HEK293 (cell line): ENCODE measurements at regions not wholly inside any gene's neighbourhood (a gene's known extent, or its start where the extent isn't known, plus 50 kb on each side); places are given as distances from the start of the nearest gene placed in this dataset.

Source experiments
- CTCF ChIA-PET: fragments of 350-600 bp; formaldehyde crosslinking; extraction: SDS; loops from one replicate; lab custom pipeline; 2021; ENCODE audit warnings: antibody characterized with exemption; lab: Yijun Ruan, JAX
- POLR2A ChIA-PET: fragments of 300-600 bp; formaldehyde crosslinking; extraction: SDS; loops from one replicate; lab custom pipeline; 2020; ENCODE audit warnings: antibody characterized with exemption, inconsistent platforms; lab: Yijun Ruan, JAX
- H3K27ac ChIP-seq: fragments of 200-500 bp; sonication (Bioruptor generic); 2 replicates; pipeline ENCODE4 v1.5.1; 2014; ENCODE audit warnings: low read depth, low read length, control low read depth, inconsistent platforms; ENCODE audit errors: extremely low read depth
- H3K36me3 ChIP-seq, 2 experiments: fragments of 200-500 bp in 1 of 2; sonication (Bioruptor generic) in 1 of 2; 1 replicate in 1 of 2; 2 replicates in 1 of 2; pipeline ENCODE4 v1.5.1; 2014 to 2017; ENCODE audit warnings: inconsistent platforms in 2 of 2, low read length in 2 of 2; ENCODE audit not compliant: control insufficient read depth in 2 of 2, insufficient read depth in 1 of 2
- H3K4me1 ChIP-seq: fragments of 200-500 bp; sonication (Bioruptor generic); 2 replicates; pipeline ENCODE4 v1.5.1; 2014; ENCODE audit warnings: mild to moderate bottlenecking, low read length, inconsistent platforms; ENCODE audit not compliant: control insufficient read depth, insufficient read depth
- H3K4me3 ChIP-seq: 2 replicates; pipeline ENCODE4 v1.5.1; 2011; ENCODE audit warnings: low read depth, mild to moderate bottlenecking, control low read depth, low read length, moderate library complexity
- H3K9me3 ChIP-seq: fragments of 200-500 bp; sonication (Bioruptor generic); 2 replicates; pipeline ENCODE4 v1.5.1; 2014; ENCODE audit warnings: low read depth, low read length, inconsistent platforms; ENCODE audit not compliant: control insufficient read depth, insufficient read depth
- GLI2 ChIP-seq: fragments of 450-650 bp; formaldehyde crosslinking; IDR thresholded peaks from 2 replicates; pipeline ENCODE4; 2017; ENCODE audit warnings: missing biosample characterization, missing genetic modification characterization, low read depth, borderline replicate concordance
- KLF10 ChIP-seq: fragments of 450-650 bp; IDR thresholded peaks from 2 replicates; pipeline ENCODE4 v1.5.1; 2018; ENCODE audit warnings: missing biosample characterization, mild to moderate bottlenecking, missing genetic modification characterization
- MYNN ChIP-seq: fragments of 450-650 bp; formaldehyde crosslinking; IDR thresholded peaks from 2 replicates; pipeline ENCODE4 v1.5.1; 2016; ENCODE audit warnings: missing biosample characterization, missing genetic modification characterization, borderline replicate concordance
- PRDM2 ChIP-seq: fragments of 450-650 bp; formaldehyde crosslinking; IDR thresholded peaks from 2 replicates; pipeline ENCODE4 v1.5.1; 2016; ENCODE audit warnings: missing biosample characterization, missing genetic modification characterization, borderline replicate concordance
- ZBTB10 ChIP-seq: fragments of 450-650 bp; formaldehyde crosslinking; IDR thresholded peaks from 2 replicates; pipeline ENCODE4 v1.5.1; 2016; ENCODE audit warnings: missing biosample characterization, missing genetic modification characterization
- ZBTB49 ChIP-seq: fragments of 450-650 bp; formaldehyde crosslinking; IDR thresholded peaks from 2 replicates; pipeline ENCODE4 v1.5.1; 2016; ENCODE audit warnings: missing biosample characterization, missing genetic modification characterization, low read depth
- ZNF132 ChIP-seq: fragments of 450-650 bp; formaldehyde crosslinking; IDR thresholded peaks from 2 replicates; pipeline ENCODE4 v1.5.1; 2017; ENCODE audit warnings: missing biosample characterization, missing genetic modification characterization, borderline replicate concordance
- ZNF157 ChIP-seq: fragments of 450-650 bp; formaldehyde crosslinking; IDR thresholded peaks from 2 replicates; pipeline ENCODE4 v1.5.1; 2016; ENCODE audit warnings: missing biosample characterization, missing genetic modification characterization
- ZNF184 ChIP-seq: fragments of 450-650 bp; IDR thresholded peaks from 2 replicates; pipeline ENCODE4 v1.5.1; 2018; ENCODE audit warnings: missing biosample characterization, mild to moderate bottlenecking, missing genetic modification characterization
- ZNF221 ChIP-seq: fragments of 450-650 bp; formaldehyde crosslinking; IDR thresholded peaks from 2 replicates; pipeline ENCODE4 v1.5.1; 2017; ENCODE audit warnings: missing biosample characterization, missing genetic modification characterization, borderline replicate concordance
- ZNF280D ChIP-seq: fragments of 450-650 bp; formaldehyde crosslinking; IDR thresholded peaks from 2 replicates; pipeline ENCODE4 v1.5.1; 2016; ENCODE audit warnings: missing biosample characterization, missing genetic modification characterization
- ZNF335 ChIP-seq: fragments of 450-650 bp; formaldehyde crosslinking; conservative IDR thresholded peaks from 2 replicates; pipeline ENCODE4 v1.5.1; 2016; ENCODE audit warnings: missing biosample characterization, missing genetic modification characterization
- ZNF350 ChIP-seq: fragments of 450-650 bp; formaldehyde crosslinking; IDR thresholded peaks from 2 replicates; pipeline ENCODE4 v1.5.0; 2017; ENCODE audit warnings: missing biosample characterization, mild to moderate bottlenecking, missing genetic modification characterization
- ZNF48 ChIP-seq: fragments of 450-650 bp; formaldehyde crosslinking; IDR thresholded peaks from 2 replicates; pipeline ENCODE4 v1.5.1; 2016; ENCODE audit warnings: missing biosample characterization, missing genetic modification characterization
- ZNF658 ChIP-seq: fragments of 450-650 bp; formaldehyde crosslinking; IDR thresholded peaks from 2 replicates; pipeline ENCODE4; 2016; ENCODE audit warnings: missing biosample characterization, missing genetic modification characterization
- ZNF660 ChIP-seq: fragments of 450-650 bp; IDR thresholded peaks from 2 replicates; pipeline ENCODE4 v1.5.1; 2018; ENCODE audit warnings: missing biosample characterization, mild to moderate bottlenecking, missing genetic modification characterization
- ZNF704 ChIP-seq: fragments of 450-650 bp; formaldehyde crosslinking; IDR thresholded peaks from 2 replicates; pipeline ENCODE4 v1.5.1; 2016; ENCODE audit warnings: missing biosample characterization, missing genetic modification characterization
- ZNF777 ChIP-seq: fragments of 450-650 bp; formaldehyde crosslinking; IDR thresholded peaks from 2 replicates; pipeline ENCODE4 v1.5.1; 2017; ENCODE audit warnings: missing biosample characterization, missing genetic modification characterization, borderline replicate concordance

- TF ChIP-seq PRDM2 (tag by site-specific recombination) (no peak), ZBTB49 (tag by site-specific recombination) (no peak)
These were observed 230.5 kb upstream of the DMAC1 start (continued) for GRCh38 chr9:8030095-8030494.

GRCh38 chr9:8027351-8027750, 227.8 kb upstream of the DMAC1 start:
- no peaks in the 10 kb centered on the region for H3K4me1 ChIP-seq
- CTCF ChIA-PET, result no interaction called here
- TF ChIP-seq ZNF335 (tag by site-specific recombination) (no peak), ZNF658 (tag by site-specific recombination) (no peak), ZNF350 (tag by site-specific recombination) (no peak), ZNF48 (tag by site-specific recombination) (no peak), ZNF704 (no peak), ZBTB10 (tag by site-specific recombination) (no peak), MYNN (tag by site-specific recombination) (no peak)
- TF ChIP-seq, all 188 proteins: peak for 0
- no peaks in the 10 kb centered on the region for H3K36me3 ChIP-seq
- H3K4me3 ChIP-seq, result no peak overlapping the region
- POLR2A ChIA-PET, result no interaction called here
- no peaks in the 10 kb centered on the region for H3K9me3 ChIP-seq
- no peak overlapping the region for H3K27ac ChIP-seq

GRCh38 chr9:8025551-8025950, 226.0 kb upstream of the DMAC1 start:
- H3K36me3 ChIP-seq, result no peaks in the 10 kb centered on the region
- H3K4me3 ChIP-seq, result no peak overlapping the region
- H3K4me1 ChIP-seq, result no peaks in the 10 kb centered on the region
- no peaks in the 10 kb centered on the region for H3K9me3 ChIP-seq
- H3K27ac ChIP-seq, result no peak overlapping the region
- ChIA-PET POLR2A (no interaction called here), CTCF (interaction anchor here (0.7 kb wide), 1 partner anchor 122 kb away, joined by 6 read pairs; no protein-coding TSS in a partner anchor)
- TF ChIP-seq ZNF184 (no peak), ZNF157 (no peak), KLF10 (no peak), ZNF280D (tag by site-specific recombination) (no peak), GLI2 (tag by site-specific recombination) (no peak), ZNF777 (no peak), ZNF221 (tag by site-specific recombination) (no peak), ZNF132 (tag by site-specific recombination) (no peak), ZNF660 (tag by site-specific recombination) (no peak)
